Stimulated activated effector memory CD8-positive, alpha-beta T cell treated with anti-CD3 and anti-CD28 coated beads, Interleukin-12 subunit alpha, Interleukin-12 subunit beta, amount 100 ng/mL, for 72 hours (primary cell): ENCODE measurements at regions not wholly inside any gene's neighbourhood (a gene's known extent, or its start where the extent isn't known, plus 50 kb on each side); places are given as distances from the start of the nearest gene placed in this dataset.
"Not testable (repeated sequence)": the region's sequence is repeated elsewhere in the genome, so short reads cannot be mapped to it uniquely, and the experiment has no call there.

Source experiments
- ATAC-seq: fragments of 150-1000 bp; cut with Tn5 transposase; 2 replicates; pipeline ENCODE4 v1.10.0; 2021
- DNase-seq, 2 donors: peaks; one replicate each; pipeline ENCODE4 v3.0.0; 2021 to 2022; ENCODE audit warnings: low spot score in 2 of 2
- H3K27ac Mint-ChIP-seq: one replicate; pipeline ENCODE4 v1.8.0; 2022; ENCODE audit warnings: mild to moderate bottlenecking, mixed read lengths
- H3K36me3 Mint-ChIP-seq: one replicate; pipeline ENCODE4 v1.8.0; 2022; ENCODE audit warnings: mild to moderate bottlenecking, mixed read lengths
- H3K4me1 Mint-ChIP-seq: one replicate; pipeline ENCODE4 v1.8.0; 2022; ENCODE audit warnings: mixed read lengths
- H3K4me3 Mint-ChIP-seq: one replicate; pipeline ENCODE4 v1.8.0; 2022; ENCODE audit warnings: mild to moderate bottlenecking, mixed read lengths
- H3K9me3 Mint-ChIP-seq: one replicate; pipeline ENCODE4 v1.8.0; 2022; ENCODE audit warnings: mixed read lengths

GRCh38 chr3:112765531-112765930 is 81.1 kb downstream of the CD200R1L start:
- Mint-ChIP-seq H3K4me3 (no peak overlapping the region), H3K27ac (no peak overlapping the region), H3K9me3 (no peaks in the 10 kb centered on the region), H3K4me1 (peaks cover 16% of the 10 kb centered on the region), H3K36me3 (no peaks in the 10 kb centered on the region)
- ATAC-seq (no peak), DNase-seq (no peak)

- no peak for DNase-seq
Observed at GRCh38 chr3:112763258-112763657, 83.4 kb downstream of the CD200R1L start.

GRCh38 chr3:112761062-112761638 is 85.5 kb downstream of the CD200R1L start:
- Mint-ChIP-seq H3K36me3 (no peaks in the 10 kb centered on the region), H3K27ac (no peak overlapping the region), H3K9me3 (peaks cover 3% of the 10 kb centered on the region), H3K4me3 (no peak overlapping the region), H3K4me1 (no peaks in the 10 kb centered on the region)
- ATAC-seq (no peak), DNase-seq (no peak)

More at GRCh38 chr3:112763258-112763657, 83.4 kb downstream of the CD200R1L start:
- no peak overlapping the region for H3K4me3 Mint-ChIP-seq
- no peaks in the 10 kb centered on the region for H3K9me3 Mint-ChIP-seq
- no peak overlapping the region for H3K27ac Mint-ChIP-seq
- no peaks in the 10 kb centered on the region for H3K4me1 Mint-ChIP-seq
- no peaks in the 10 kb centered on the region for H3K36me3 Mint-ChIP-seq
- ATAC-seq = no peak

- Mint-ChIP-seq H3K9me3 (peaks cover 3% of the 10 kb centered on the region), H3K36me3 (no peaks in the 10 kb centered on the region), H3K4me3 (no peak overlapping the region), H3K4me1 (no peaks in the 10 kb centered on the region), H3K27ac (no peak overlapping the region)
- ATAC-seq = no peak
- no peak for DNase-seq
Observed at GRCh38 chr3:112759681-112760080, 87.0 kb downstream of the CD200R1L start.

GRCh38 chr3:112759210-112759609 is 87.5 kb downstream of the CD200R1L start:
- H3K9me3 Mint-ChIP-seq = peaks cover 3% of the 10 kb centered on the region
- H3K4me1 Mint-ChIP-seq = no peaks in the 10 kb centered on the region
- no peak for DNase-seq
- H3K4me3 Mint-ChIP-seq = no peak overlapping the region
- no peaks in the 10 kb centered on the region for H3K36me3 Mint-ChIP-seq
- no peak overlapping the region for H3K27ac Mint-ChIP-seq
- no peak for ATAC-seq

- H3K4me1 Mint-ChIP-seq = no peaks in the 10 kb centered on the region
- no peak overlapping the region for H3K27ac Mint-ChIP-seq
- H3K36me3 Mint-ChIP-seq = no peaks in the 10 kb centered on the region
- no peak for ATAC-seq
- peaks cover 3% of the 10 kb centered on the region for H3K9me3 Mint-ChIP-seq
- H3K4me3 Mint-ChIP-seq = no peak overlapping the region
- DNase-seq = no peak
Observed at GRCh38 chr3:112757197-112757596, 89.5 kb downstream of the CD200R1L start.

GRCh38 chr3:112755845-112756613 is 90.6 kb downstream of the CD200R1L start:
- no peak overlapping the region for H3K27ac Mint-ChIP-seq
- H3K9me3 Mint-ChIP-seq = peaks cover 3% of the 10 kb centered on the region
- no peaks in the 10 kb centered on the region for H3K36me3 Mint-ChIP-seq
- no peak overlapping the region for H3K4me3 Mint-ChIP-seq
- DNase-seq (no peak), ATAC-seq (no peak)
- no peaks in the 10 kb centered on the region for H3K4me1 Mint-ChIP-seq

GRCh38 chr3:112755046-112755445 is 91.6 kb downstream of the CD200R1L start:
- not testable (repeated sequence) for H3K4me3 Mint-ChIP-seq

GRCh38 chr3:112751564-112752512 is 94.8 kb downstream of the CD200R1L start:
- H3K27ac Mint-ChIP-seq = no peak overlapping the region
- H3K36me3 Mint-ChIP-seq = no peaks in the 10 kb centered on the region
- ATAC-seq (no peak), DNase-seq (peak in 1 of 2 donors; percentile 30)
- no peaks in the 10 kb centered on the region for H3K4me1 Mint-ChIP-seq
- H3K4me3 Mint-ChIP-seq = no peak overlapping the region
- H3K9me3 Mint-ChIP-seq = peaks cover 3% of the 10 kb centered on the region

More at GRCh38 chr3:112755046-112755445, 91.6 kb downstream of the CD200R1L start:
- not testable (repeated sequence) for DNase-seq, H3K36me3 Mint-ChIP-seq, H3K27ac Mint-ChIP-seq, ATAC-seq, H3K9me3 Mint-ChIP-seq, H3K4me1 Mint-ChIP-seq

GRCh38 chr3:112751061-112751460 is 95.6 kb downstream of the CD200R1L start:
- Mint-ChIP-seq H3K4me3 (no peak overlapping the region), H3K9me3 (no peaks in the 10 kb centered on the region), H3K27ac (no peak overlapping the region)

GRCh38 chr3:112747624-112748023 is 99.0 kb downstream of the CD200R1L start:
- no peak for ATAC-seq
- no peaks in the 10 kb centered on the region for H3K4me1 Mint-ChIP-seq
- H3K36me3 Mint-ChIP-seq = no peaks in the 10 kb centered on the region
- no peaks in the 10 kb centered on the region for H3K9me3 Mint-ChIP-seq
- no peak overlapping the region for H3K27ac Mint-ChIP-seq
- peak in 1 of 2 donors; percentile 3 for DNase-seq
- H3K4me3 Mint-ChIP-seq = no peak overlapping the region

More at GRCh38 chr3:112751061-112751460, 95.6 kb downstream of the CD200R1L start:
- H3K36me3 Mint-ChIP-seq = no peaks in the 10 kb centered on the region
- no peaks in the 10 kb centered on the region for H3K4me1 Mint-ChIP-seq
- no peak for ATAC-seq
- DNase-seq = no peak

GRCh38 chr3:112746675-112747280 is 99.9 kb downstream of the CD200R1L start:
- peaks cover 1% of the 10 kb centered on the region for H3K4me1 Mint-ChIP-seq
- no peaks in the 10 kb centered on the region for H3K36me3 Mint-ChIP-seq
- H3K27ac Mint-ChIP-seq = no peak overlapping the region
- H3K4me3 Mint-ChIP-seq = no peak overlapping the region
- no peaks in the 10 kb centered on the region for H3K9me3 Mint-ChIP-seq
- ATAC-seq = no peak
- peak in 1 of 2 donors; percentile 1 for DNase-seq

- peak; percentile 56 for ATAC-seq
- H3K4me3 Mint-ChIP-seq = no peak overlapping the region
- H3K4me1 Mint-ChIP-seq = peaks cover 8% of the 10 kb centered on the region
- no peaks in the 10 kb centered on the region for H3K36me3 Mint-ChIP-seq
- H3K9me3 Mint-ChIP-seq = no peaks in the 10 kb centered on the region
- H3K27ac Mint-ChIP-seq = no peak overlapping the region
- peak in 1 of 2 donors; percentile 2 for DNase-seq
Observed at GRCh38 chr3:112745567-112746248, 101.0 kb downstream of the CD200R1L start.

GRCh38 chr3:112744825-112745566 is 101.7 kb downstream of the CD200R1L start:
- ATAC-seq = no peak
- Mint-ChIP-seq H3K4me1 (peaks cover 16% of the 10 kb centered on the region), H3K27ac (no peak overlapping the region)

More at GRCh38 chr3:112744825-112745566, 101.7 kb downstream of the CD200R1L start:
- Mint-ChIP-seq H3K36me3 (no peaks in the 10 kb centered on the region), H3K4me3 (no peak overlapping the region), H3K9me3 (no peaks in the 10 kb centered on the region)
- DNase-seq = no peak
